ENCODE measurements at regions not wholly inside any gene's neighbourhood (a gene's known extent, or its start where the extent isn't known, plus 50 kb on each side); places are given as distances from the start of the nearest gene placed in this dataset.

GRCh38 chr21:43306391-43306790, 120.5 kb downstream of the SIK1 start:
- Histone ChIP-seq H3K36me3 (ENCODE audit: insufficient read depth, low read length) (no peaks in the 10 kb centered on the region), H3K4me3 (ENCODE audit: low read length) (no peak overlapping the region), H3K27me3 (ENCODE audit: control insufficient read depth in 1 of 2, insufficient read depth in 2 of 2, low read length in 2 of 2) (no peaks in the 10 kb centered on the region), H3K27ac (ENCODE audit: low read depth in 1 of 2, low read length in 2 of 2) (no peak overlapping the region), H3K9me3 (ENCODE audit: control insufficient read depth in 1 of 2, insufficient read depth in 1 of 2, low read length in 2 of 2) (peaks cover 0 to 5% of the 10 kb centered on the region in 2 experiments), H3K4me1 (ENCODE audit: insufficient read depth, low read length) (no peaks in the 10 kb centered on the region)
- CTCF ChIA-PET = no interaction called here
- H3K4me3 Mint-ChIP-seq = no peak overlapping the region
- H3K27me3 Mint-ChIP-seq = no peaks in the 10 kb centered on the region
- no peak for ATAC-seq (ENCODE audit: poor library complexity)
- H3K27ac Mint-ChIP-seq = no peak overlapping the region
- intact Hi-C loops (cut with DNase I, micrococcal nuclease) = no loop called here
- H3K4me1 Mint-ChIP-seq (ENCODE audit: low read depth) = no peaks in the 10 kb centered on the region
- POLR2A ChIA-PET = no interaction called here
- DNase-seq = no peak
- H3K9me3 Mint-ChIP-seq = no peaks in the 10 kb centered on the region
- no peaks in the 10 kb centered on the region for H3K36me3 Mint-ChIP-seq (ENCODE audit: low read depth)
- TF ChIP-seq CTCF (IDR thresholded peaks at IDR 0.05) = no peak

GRCh38 chr21:43305811-43306311, 121.1 kb downstream of the SIK1 start:
- H3K9me3 Mint-ChIP-seq = no peaks in the 10 kb centered on the region
- Histone ChIP-seq H3K27ac (ENCODE audit: low read depth in 1 of 2, low read length in 2 of 2) (no peak overlapping the region), H3K36me3 (ENCODE audit: insufficient read depth, low read length) (no peaks in the 10 kb centered on the region), H3K4me1 (ENCODE audit: insufficient read depth, low read length) (no peaks in the 10 kb centered on the region), H3K9me3 (ENCODE audit: control insufficient read depth in 1 of 2, insufficient read depth in 1 of 2, low read length in 2 of 2) (peaks cover 0 to 5% of the 10 kb centered on the region in 2 experiments), H3K27me3 (ENCODE audit: control insufficient read depth in 1 of 2, insufficient read depth in 2 of 2, low read length in 2 of 2) (no peaks in the 10 kb centered on the region), H3K4me3 (ENCODE audit: low read length) (no peak overlapping the region)
- H3K36me3 Mint-ChIP-seq (ENCODE audit: low read depth) = no peaks in the 10 kb centered on the region
- H3K27me3 Mint-ChIP-seq = no peaks in the 10 kb centered on the region
- H3K27ac Mint-ChIP-seq = no peak overlapping the region
- POLR2A ChIA-PET = no interaction called here
- intact Hi-C loops (cut with DNase I, micrococcal nuclease) = no loop called here
- CTCF ChIA-PET = no interaction called here
- no peak overlapping the region for H3K4me3 Mint-ChIP-seq
- no peaks in the 10 kb centered on the region for H3K4me1 Mint-ChIP-seq (ENCODE audit: low read depth)
- DNase-seq = no peak
- TF ChIP-seq CTCF (IDR thresholded peaks at IDR 0.05) = no peak
- ATAC-seq (ENCODE audit: poor library complexity) = no peak

GRCh38 chr21:43305336-43305665, 121.6 kb downstream of the SIK1 start:
- Mint-ChIP-seq H3K27me3 (no peaks in the 10 kb centered on the region), H3K4me3 (no peak overlapping the region), H3K9me3 (no peaks in the 10 kb centered on the region), H3K27ac (no peak overlapping the region), H3K4me1 (ENCODE audit: low read depth) (no peaks in the 10 kb centered on the region), H3K36me3 (ENCODE audit: low read depth) (no peaks in the 10 kb centered on the region)
- no peak for TF ChIP-seq CTCF (IDR thresholded peaks at IDR 0.05)
- POLR2A ChIA-PET = no interaction called here
- Histone ChIP-seq H3K27ac (ENCODE audit: low read depth in 1 of 2, low read length in 2 of 2) (no peak overlapping the region), H3K27me3 (ENCODE audit: control insufficient read depth in 1 of 2, insufficient read depth in 2 of 2, low read length in 2 of 2) (no peaks in the 10 kb centered on the region), H3K36me3 (ENCODE audit: insufficient read depth, low read length) (no peaks in the 10 kb centered on the region), H3K4me1 (ENCODE audit: insufficient read depth, low read length) (no peaks in the 10 kb centered on the region), H3K4me3 (ENCODE audit: low read length) (no peak overlapping the region), H3K9me3 (ENCODE audit: control insufficient read depth in 1 of 2, insufficient read depth in 1 of 2, low read length in 2 of 2) (peaks cover 0 to 5% of the 10 kb centered on the region in 2 experiments)
- CTCF ChIA-PET = no interaction called here
- intact Hi-C loops (cut with DNase I, micrococcal nuclease) = no loop called here
- ATAC-seq (ENCODE audit: poor library complexity) = no peak
- DNase-seq = no peak
